Gastroesophageal sphincter (tissue), 4 donors: ENCODE measurements at regions not wholly inside any gene's neighbourhood (a gene's known extent, or its start where the extent isn't known, plus 50 kb on each side); places are given as distances from the start of the nearest gene placed in this dataset.

Experiments used
- ATAC-seq: fragments of 150-250 bp; one replicate; pipeline ENCODE4 v1.9.1; 2016; ENCODE audit warnings: mild to moderate bottlenecking, moderate library complexity
- H3K27ac ChIP-seq, 4 donors: fragments of 200-600 bp; sonication (generic) in 3 of 4; 1 replicate in 3 of 4; 2 replicates in 1 of 4; pipeline ENCODE4 v1.5.1; 2016 to 2019
- H3K27me3 ChIP-seq: fragments of 200-600 bp; sonication (generic); one replicate; pipeline ENCODE4 v1.5.1; 2019
- H3K36me3 ChIP-seq, 2 donors: fragments of 200-600 bp; sonication (generic); one replicate each; pipeline ENCODE4 v1.5.1; 2019; ENCODE audit warnings: control low read depth in 1 of 2
- H3K4me1 ChIP-seq, 3 donors: fragments of 200-600 bp; sonication (generic); 1 replicate in 2 of 3; 2 replicates in 1 of 3; pipeline ENCODE4 v1.5.1; 2016 to 2019; ENCODE audit warnings: control low read depth in 2 of 3
- H3K4me3 ChIP-seq, 2 donors: fragments of 200-600 bp; sonication (generic); one replicate each; pipeline ENCODE4 v1.5.1; 2019; ENCODE audit warnings: mild to moderate bottlenecking in 1 of 2, moderate library complexity in 1 of 2
- H3K9me3 ChIP-seq, 3 donors: fragments of 200-600 bp; sonication (generic); one replicate each; pipeline ENCODE4 v1.5.1; 2017 to 2019; ENCODE audit warnings: control low read depth in 2 of 3
- EP300 ChIP-seq: sonication (generic); formaldehyde crosslinking; IDR thresholded peaks from one replicate; pipeline ENCODE4 v1.6.1; 2017; ENCODE audit warnings: antibody characterized with exemption, mild to moderate bottlenecking
- POLR2A ChIP-seq, 2 donors: fragments of 450-650 bp; IDR thresholded peaks; one replicate each; pipeline ENCODE4 v1.6.1; 2017; ENCODE audit warnings: antibody characterized with exemption in 2 of 2, mild to moderate bottlenecking in 2 of 2, moderate library complexity in 1 of 2
- POLR2AphosphoS5 ChIP-seq: sonication (generic); formaldehyde crosslinking; IDR thresholded peaks from one replicate; pipeline ENCODE4 v1.6.1; 2017; ENCODE audit warnings: antibody characterized with exemption
- WGBS, 2 donors: methylation state at CpG; one replicate each; pipeline ENCODE4 v1.1.5; 2018; ENCODE audit warnings: low coverage in 1 of 2; 5-methylcytosine and 5-hydroxymethylcytosine counted together
- TF ChIP-seq, protein P1 (sequence below), 4 experiments: fragments of 200-600 bp in 2 of 4; fragments of 450-650 bp in 2 of 4; sonication (generic) in 1 of 4; IDR thresholded peaks; one replicate each; pipeline ENCODE4 v1.5.1; 2017 to 2019; ENCODE audit warnings: antibody characterized with exemption in 4 of 4, mild to moderate bottlenecking in 2 of 4, moderate library complexity in 2 of 4

DNA sequence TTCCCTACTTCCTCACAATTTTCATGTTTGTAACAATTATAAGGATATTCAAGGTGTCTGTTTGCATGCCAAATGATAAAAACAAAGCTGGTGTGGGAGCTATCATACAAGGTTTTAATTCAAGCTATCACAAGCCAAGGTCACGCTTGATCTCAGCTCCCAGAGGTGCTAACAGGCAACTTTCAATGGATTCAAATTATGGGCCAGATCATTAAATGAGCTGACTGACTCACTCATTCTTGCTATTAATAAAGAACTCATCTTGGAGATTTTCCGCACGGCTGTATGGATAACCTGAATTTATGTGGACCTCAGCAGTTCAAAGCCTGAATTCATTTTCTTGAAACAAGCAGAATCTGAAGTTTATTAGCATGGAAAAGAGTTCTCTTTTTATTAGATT lies 267.3 kb upstream of the CDH6 start:
- TF ChIP-seq EP300, result no peak
- no peak for TF ChIP-seq POLR2A (IDR thresholded peaks at IDR 0.05)
- Histone ChIP-seq H3K36me3 (no peaks in the 10 kb centered on the region), H3K9me3 (no peaks in the 10 kb centered on the region), H3K27ac (no peak overlapping the region), H3K4me3 (no peak overlapping the region), H3K27me3 (no peaks in the 10 kb centered on the region), H3K4me1 (no peaks in the 10 kb centered on the region)
- 85 to 92% methylated on average over 1 to 3 of the region's 3 CpGs for whole genome bisulfite sequencing, 2 donors
- ATAC-seq, result no peak

DNA sequence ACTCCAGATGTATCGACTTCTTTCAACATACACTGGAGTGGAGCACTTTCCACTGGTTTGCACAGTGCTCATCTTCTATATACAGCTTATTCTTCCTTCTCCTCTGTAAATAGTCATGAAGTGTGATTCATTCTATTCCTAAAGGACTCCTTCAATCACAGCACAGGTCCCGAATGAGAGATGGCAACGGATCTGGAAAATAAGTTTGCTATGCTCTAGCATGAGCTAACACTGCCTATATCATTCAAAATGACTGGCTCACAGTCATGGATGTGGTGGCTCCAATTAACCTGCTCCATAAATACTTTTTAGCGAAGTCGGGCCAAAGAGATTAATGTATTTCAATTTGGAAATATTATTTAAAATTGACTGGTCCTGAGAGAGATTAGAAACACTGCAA lies 272.1 kb upstream of the CDH6 start:
- TF ChIP-seq POLR2A (IDR thresholded peaks at IDR 0.05) (no peak), EP300 (no peak), POLR2AphosphoS5 (no peak)
- TF ChIP-seq, protein P1, sequence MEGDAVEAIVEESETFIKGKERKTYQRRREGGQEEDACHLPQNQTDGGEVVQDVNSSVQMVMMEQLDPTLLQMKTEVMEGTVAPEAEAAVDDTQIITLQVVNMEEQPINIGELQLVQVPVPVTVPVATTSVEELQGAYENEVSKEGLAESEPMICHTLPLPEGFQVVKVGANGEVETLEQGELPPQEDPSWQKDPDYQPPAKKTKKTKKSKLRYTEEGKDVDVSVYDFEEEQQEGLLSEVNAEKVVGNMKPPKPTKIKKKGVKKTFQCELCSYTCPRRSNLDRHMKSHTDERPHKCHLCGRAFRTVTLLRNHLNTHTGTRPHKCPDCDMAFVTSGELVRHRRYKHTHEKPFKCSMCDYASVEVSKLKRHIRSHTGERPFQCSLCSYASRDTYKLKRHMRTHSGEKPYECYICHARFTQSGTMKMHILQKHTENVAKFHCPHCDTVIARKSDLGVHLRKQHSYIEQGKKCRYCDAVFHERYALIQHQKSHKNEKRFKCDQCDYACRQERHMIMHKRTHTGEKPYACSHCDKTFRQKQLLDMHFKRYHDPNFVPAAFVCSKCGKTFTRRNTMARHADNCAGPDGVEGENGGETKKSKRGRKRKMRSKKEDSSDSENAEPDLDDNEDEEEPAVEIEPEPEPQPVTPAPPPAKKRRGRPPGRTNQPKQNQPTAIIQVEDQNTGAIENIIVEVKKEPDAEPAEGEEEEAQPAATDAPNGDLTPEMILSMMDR (IDR thresholded peaks at IDR 0.05), result no peak
- H3K4me1 ChIP-seq, result no peaks in the 10 kb centered on the region
- no peak overlapping the region for H3K27ac ChIP-seq
- H3K9me3 ChIP-seq, result no peaks in the 10 kb centered on the region
- no peaks in the 10 kb centered on the region for H3K27me3 ChIP-seq
- ATAC-seq, result no peak
- 89 to 92% methylated on average over 4 to 5 of the region's 5 CpGs for WGBS, 2 donors
- H3K4me3 ChIP-seq, result no peak overlapping the region
- no peaks in the 10 kb centered on the region for H3K36me3 ChIP-seq

DNA sequence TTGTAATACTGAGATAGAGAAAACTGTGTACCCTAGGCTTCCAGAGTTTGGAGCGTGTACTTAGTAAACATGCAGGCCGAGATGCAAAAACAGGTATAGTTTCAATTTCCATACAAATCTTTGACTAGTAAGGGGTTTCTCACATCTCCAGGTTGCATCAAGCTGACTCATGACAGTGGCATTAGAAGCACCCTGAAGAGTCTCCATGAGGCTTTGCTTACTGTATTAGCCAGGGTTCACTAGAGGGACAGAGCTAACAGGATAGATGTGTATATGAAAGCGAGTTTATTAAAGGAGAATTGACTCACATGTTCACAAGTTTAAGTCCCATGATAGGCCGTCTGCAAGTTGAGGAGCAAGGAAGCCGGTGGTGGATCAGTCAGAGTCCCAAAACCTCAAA lies 275.3 kb upstream of the CDH6 start:
- no peaks in the 10 kb centered on the region for H3K4me1 ChIP-seq
- no peaks in the 10 kb centered on the region for H3K9me3 ChIP-seq
- H3K36me3 ChIP-seq, result no peaks in the 10 kb centered on the region
- 85 to 95% methylated on average over 5 of the region's 5 CpGs for WGBS, 2 donors
- no peak for ATAC-seq
- H3K27ac ChIP-seq, result no peak overlapping the region
- no peak overlapping the region for H3K4me3 ChIP-seq
- no peaks in the 10 kb centered on the region for H3K27me3 ChIP-seq
- no peak for TF ChIP-seq POLR2A (IDR thresholded peaks at IDR 0.05)
- TF ChIP-seq, protein P1 (IDR thresholded peaks at IDR 0.05), result no peak
- no peak for TF ChIP-seq EP300
- TF ChIP-seq POLR2AphosphoS5, result no peak

DNA sequence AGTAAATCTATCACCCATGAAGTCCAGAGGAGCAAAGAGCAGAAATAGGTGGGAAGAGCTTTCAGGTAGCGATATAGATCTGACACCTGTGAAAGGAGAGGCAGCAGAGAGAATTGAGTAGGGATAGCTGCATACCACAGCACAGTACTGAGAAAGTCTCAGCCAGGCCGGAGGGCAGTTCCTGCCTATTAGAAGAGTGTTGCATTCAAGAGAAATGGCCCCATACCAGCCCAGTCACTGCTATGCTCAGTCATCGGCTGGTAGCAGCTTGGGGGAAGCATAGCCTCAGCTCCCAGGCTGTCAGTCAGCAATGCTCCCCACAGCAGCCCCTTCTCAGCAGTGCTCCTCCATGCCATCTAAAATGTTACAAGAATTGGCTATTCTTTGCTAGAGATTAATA lies 285.1 kb upstream of the CDH6 start:
- no peak for ATAC-seq
- Histone ChIP-seq H3K9me3 (no peaks in the 10 kb centered on the region), H3K4me1 (no peaks in the 10 kb centered on the region), H3K36me3 (no peaks in the 10 kb centered on the region), H3K27me3 (no peaks in the 10 kb centered on the region), H3K27ac (no peak overlapping the region), H3K4me3 (no peak overlapping the region)
- TF ChIP-seq, protein P1 (IDR thresholded peaks at IDR 0.05), result no peak
- TF ChIP-seq POLR2AphosphoS5 (no peak), EP300 (no peak), POLR2A (IDR thresholded peaks at IDR 0.05) (no peak)
- WGBS, 2 donors, result 81 to 90% methylated on average over 2 of the region's 3 CpGs

DNA sequence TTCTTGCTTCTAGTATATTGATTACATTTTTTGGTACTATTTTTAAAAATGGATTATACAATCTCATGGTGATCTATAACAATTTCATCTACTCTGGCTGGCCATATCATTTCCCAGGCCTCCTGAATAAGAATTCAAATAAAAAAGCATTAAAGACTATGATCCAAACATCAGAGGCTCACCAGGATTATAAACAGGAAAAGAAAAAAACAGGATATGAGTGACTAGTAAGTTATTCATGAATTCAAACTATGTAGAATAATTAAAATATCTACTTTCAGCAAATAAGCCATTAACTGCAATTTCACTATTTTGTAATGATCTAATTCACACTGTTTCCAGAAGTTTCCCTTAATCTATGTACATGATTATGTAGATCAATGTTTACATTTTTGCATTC lies 293.1 kb upstream of the CDH6 start:
- H3K4me1 ChIP-seq, result no peaks in the 10 kb centered on the region
- TF ChIP-seq, protein P1 (IDR thresholded peaks at IDR 0.05), result no peak
- TF ChIP-seq EP300 (no peak), POLR2AphosphoS5 (no peak), POLR2A (IDR thresholded peaks at IDR 0.05) (no peak)
- H3K9me3 ChIP-seq, result no peaks in the 10 kb centered on the region
- ATAC-seq, result no peak
- H3K27me3 ChIP-seq, result no peaks in the 10 kb centered on the region
- no peak overlapping the region for H3K27ac ChIP-seq
- H3K36me3 ChIP-seq, result no peaks in the 10 kb centered on the region
- H3K4me3 ChIP-seq, result no peak overlapping the region

DNA sequence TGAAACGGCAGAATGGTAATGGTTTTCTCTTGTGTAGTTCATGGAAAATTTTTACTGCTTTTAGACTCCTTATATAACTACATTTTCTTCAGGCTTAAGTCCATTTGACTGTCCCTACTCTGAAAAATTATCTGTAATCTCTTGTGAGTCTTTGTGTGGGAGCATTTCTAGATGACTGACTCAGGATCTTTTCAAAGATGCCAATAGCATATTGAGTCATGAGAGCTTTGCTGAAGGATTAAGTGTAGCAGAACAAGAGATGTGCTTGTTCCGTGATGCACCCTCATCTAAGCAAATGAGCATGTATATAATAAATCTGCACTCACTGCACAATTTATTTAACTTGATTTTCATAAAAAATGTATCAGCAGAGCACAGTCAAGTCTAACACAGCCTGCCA lies 298.7 kb upstream of the CDH6 start:
- Histone ChIP-seq H3K9me3 (no peaks in the 10 kb centered on the region), H3K27me3 (no peaks in the 10 kb centered on the region), H3K27ac (no peak overlapping the region), H3K4me1 (no peaks in the 10 kb centered on the region), H3K36me3 (no peaks in the 10 kb centered on the region), H3K4me3 (no peak overlapping the region)
- TF ChIP-seq EP300 (no peak), POLR2AphosphoS5 (no peak), POLR2A (IDR thresholded peaks at IDR 0.05) (no peak)
- TF ChIP-seq, protein P1 (IDR thresholded peaks at IDR 0.05), result no peak
- 64 to 74% methylated on average over 2 of the region's 2 CpGs for WGBS, 2 donors
- no peak for ATAC-seq
